ENCODE measurements at regions not wholly inside any gene's neighbourhood (a gene's known extent, or its start where the extent isn't known, plus 50 kb on each side); places are given as distances from the start of the nearest gene placed in this dataset.
A peak's percentile ranks its signal among the peaks of the same experiment; 100 is the strongest.
"Not testable (repeated sequence)": the region's sequence is repeated elsewhere in the genome, so short reads cannot be mapped to it uniquely, and the experiment has no call there.

GRCh38 chr3:26061947-26062346, 272.1 kb downstream of the OXSM start:
- no peak for DNase-seq (ENCODE audit: low read depth)

GRCh38 chr3:26064297-26064696, 274.4 kb downstream of the OXSM start:
- DNase-seq (ENCODE audit: low read depth), result no peak

DNA sequence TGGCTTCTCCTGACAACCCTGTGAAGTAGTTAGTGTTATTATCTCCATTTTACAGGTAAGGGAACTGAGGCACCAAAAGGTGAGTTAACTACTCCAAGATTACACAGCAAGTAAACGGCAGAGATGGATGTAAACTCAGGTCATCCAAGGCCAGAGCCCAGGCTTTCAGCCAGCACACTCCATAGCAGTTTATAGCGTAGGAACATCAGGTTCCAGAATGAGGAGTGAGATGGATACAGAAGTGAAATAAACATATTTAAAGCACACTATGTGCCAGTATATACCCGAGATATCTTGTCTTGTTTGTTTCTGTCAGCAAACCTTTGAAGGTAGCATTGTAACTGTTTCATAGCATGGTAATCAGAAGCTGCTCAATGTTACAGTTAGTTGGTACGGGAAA, 279.0 kb downstream of the OXSM start:
- DNase-seq (ENCODE audit: low read depth), result no peak

- no peak for DNase-seq (ENCODE audit: low read depth)
Measured at GRCh38 chr3:26070854-26071253, 281.0 kb downstream of the OXSM start.

DNA sequence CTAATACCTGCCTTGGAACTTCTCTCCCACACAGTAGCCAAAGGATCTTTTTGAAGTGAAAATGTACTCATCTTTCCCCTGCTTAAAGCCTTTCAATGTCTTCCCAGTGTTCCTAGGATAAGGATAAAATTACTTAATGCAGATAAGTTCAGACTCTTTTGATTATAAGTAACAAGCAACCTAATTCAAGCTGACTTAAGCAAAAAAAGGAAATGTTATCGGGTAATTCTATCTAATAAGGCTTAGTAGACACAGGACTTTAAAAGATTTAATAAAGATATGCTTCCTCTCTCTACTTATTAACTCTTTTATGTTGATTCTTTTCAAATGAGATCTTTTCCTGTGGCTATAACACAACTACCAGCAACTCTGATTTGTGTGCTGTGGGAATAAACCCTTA, 284.2 kb downstream of the OXSM start:
- no peak for DNase-seq (ENCODE audit: low read depth)

- DNase-seq (ENCODE audit: low read depth), result no peak
Measured at GRCh38 chr3:26078539-26078938, 288.6 kb downstream of the OXSM start.

DNA sequence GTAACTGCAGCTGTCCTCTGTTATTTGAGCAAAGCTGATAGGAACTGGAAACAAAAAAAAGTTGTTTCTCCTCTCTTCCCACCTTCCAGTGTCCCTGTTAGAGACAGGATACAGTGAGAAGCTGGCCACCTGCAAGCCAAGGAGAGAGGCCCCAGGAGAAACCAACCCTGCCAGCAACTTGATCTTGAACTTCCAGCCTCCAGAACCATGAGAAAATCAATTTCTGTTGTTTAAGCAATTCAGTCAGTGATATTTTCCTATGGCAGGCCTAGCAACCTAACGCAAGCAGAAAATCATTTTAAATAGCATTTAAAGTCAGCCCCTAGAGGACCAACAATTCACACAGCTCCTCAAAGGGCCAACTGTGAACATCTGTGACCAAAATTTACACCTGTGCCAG, 291.3 kb downstream of the OXSM start:
- no peak for DNase-seq (ENCODE audit: low read depth)

GRCh38 chr3:26081806-26082205, 291.9 kb downstream of the OXSM start:
- no peak for DNase-seq (ENCODE audit: low read depth)

DNA sequence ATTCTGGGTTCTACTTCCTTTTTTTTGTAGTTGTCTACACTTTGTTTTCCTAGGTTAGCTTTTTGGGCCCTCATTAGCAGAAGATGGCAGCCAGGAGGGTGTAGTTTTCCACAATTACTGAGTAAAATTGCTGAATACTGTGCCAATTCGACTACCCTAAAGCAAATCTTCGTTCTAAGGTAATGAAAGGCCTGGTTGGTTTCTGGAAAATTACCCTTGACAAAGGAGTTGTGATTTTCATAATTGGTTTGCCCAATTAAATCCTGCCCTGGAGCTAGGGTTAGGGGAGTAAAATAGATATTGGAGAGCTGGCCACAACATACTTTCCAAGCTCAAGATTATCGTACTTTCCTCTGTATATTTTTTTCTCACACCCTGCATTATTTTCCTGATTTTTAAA, 293.0 kb downstream of the OXSM start:
- DNase-seq (ENCODE audit: low read depth), result no peak

- DNase-seq (ENCODE audit: low read depth), result no peak
Measured at GRCh38 chr3:26084629-26085028, 294.7 kb downstream of the OXSM start.

- no peak for DNase-seq (ENCODE audit: low read depth)
Measured at GRCh38 chr3:26087751-26088150, 297.9 kb downstream of the OXSM start.

- DNase-seq (ENCODE audit: low read depth), result no peak
Measured at GRCh38 chr3:26089249-26089648, 299.4 kb downstream of the OXSM start.

DNA sequence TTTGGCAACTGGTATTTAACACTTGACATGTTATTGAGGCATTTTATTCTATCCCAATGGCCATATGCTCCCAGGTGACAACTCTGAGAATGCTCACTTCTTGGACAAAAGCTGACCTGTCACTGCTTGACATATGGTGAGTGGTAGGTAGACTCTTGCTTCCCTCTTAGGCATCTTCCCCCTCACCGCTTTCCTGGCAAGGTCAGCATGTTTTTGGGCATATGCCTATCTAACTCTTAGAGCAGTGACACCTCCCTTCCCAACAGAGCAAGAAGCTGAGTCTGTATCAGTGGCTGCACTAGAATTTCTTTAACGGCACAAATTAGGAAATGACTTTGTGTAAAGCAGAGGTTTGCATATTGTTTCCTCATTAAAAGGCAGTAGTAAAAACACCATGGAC, 300.7 kb downstream of the OXSM start:
- no peak for DNase-seq (ENCODE audit: low read depth)

GRCh38 chr3:26091096-26091495, 301.2 kb downstream of the OXSM start:
- no peak for DNase-seq (ENCODE audit: low read depth)

GRCh38 chr3:26091626-26092025, 301.7 kb downstream of the OXSM start:
- no peak for DNase-seq (ENCODE audit: low read depth)

DNA sequence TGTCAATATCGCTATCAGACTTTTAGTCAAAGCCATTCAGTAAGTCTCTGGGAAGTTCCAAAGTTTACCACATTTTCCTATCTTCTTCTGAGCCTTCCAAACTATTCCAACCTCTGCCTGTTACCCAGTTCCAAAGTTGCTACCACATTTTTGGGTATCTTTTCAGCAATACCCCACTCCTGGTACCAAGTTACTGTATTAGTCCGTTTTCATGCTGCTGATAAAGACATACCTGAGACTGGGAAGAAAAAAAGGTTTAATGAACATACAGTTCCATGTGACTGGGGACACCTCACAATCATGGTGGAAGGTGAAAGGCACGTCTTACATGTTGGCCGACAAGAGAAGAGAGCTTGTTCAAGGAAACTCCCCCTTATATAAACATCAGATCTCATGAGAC, 307.2 kb downstream of the OXSM start:
- not testable (repeated sequence) for DNase-seq (ENCODE audit: low read depth)

- DNase-seq (ENCODE audit: low read depth), result peak; percentile 47
Measured at GRCh38 chr3:26099692-26100091, 309.8 kb downstream of the OXSM start.

- no peak for DNase-seq (ENCODE audit: low read depth)
Measured at GRCh38 chr3:26100176-26100575, 310.3 kb downstream of the OXSM start.

- no peak for DNase-seq (ENCODE audit: low read depth)
Measured at GRCh38 chr3:26102376-26102775, 312.5 kb downstream of the OXSM start.

GRCh38 chr3:26104851-26105251, 315.0 kb downstream of the OXSM start:
- no peak for DNase-seq (ENCODE audit: low read depth)

DNA sequence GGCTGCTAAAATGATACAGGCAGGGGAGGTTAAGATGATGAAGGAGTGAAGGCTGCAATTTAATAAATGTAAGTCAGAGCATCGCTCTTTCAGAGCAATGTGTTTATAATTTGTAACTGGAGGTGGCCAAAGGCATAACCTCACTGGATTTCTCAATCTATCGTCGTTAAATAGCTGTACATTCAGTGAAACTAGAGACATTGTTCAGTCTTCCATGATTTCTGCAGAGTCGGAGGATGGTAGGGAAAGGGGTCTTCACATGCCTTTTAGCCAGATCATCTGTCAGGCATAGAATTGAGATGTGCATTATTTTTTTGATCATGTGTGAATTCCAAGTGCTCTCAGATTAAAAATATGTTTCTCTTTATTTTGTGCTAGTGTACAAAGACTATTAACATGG, 315.4 kb downstream of the OXSM start:
- DNase-seq (ENCODE audit: low read depth), result no peak

- DNase-seq (ENCODE audit: low read depth), result no peak
Measured at GRCh38 chr3:26106228-26106627, 316.3 kb downstream of the OXSM start.

GRCh38 chr3:26108846-26109489, 319.1 kb downstream of the OXSM start:
- DNase-seq (ENCODE audit: low read depth), result no peak

DNA sequence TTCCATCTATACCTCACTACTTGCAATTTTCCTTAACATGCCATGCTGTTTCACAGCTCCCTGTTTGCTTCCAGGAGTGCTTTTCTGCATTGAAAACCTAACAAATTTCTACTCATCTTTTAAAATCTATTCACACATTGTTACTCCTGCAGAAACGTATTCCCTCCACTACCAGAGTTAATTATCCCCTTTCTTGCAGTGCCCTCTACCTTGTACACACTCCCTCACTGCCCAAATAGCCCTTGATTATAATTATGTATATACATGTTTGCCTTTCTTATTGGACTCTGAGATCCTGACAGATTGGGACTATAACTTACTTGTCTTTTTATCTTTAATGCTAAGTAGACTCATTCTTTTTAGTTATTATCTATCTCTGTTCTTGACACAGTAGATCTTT, 325.0 kb downstream of the OXSM start:
- DNase-seq (ENCODE audit: low read depth), result no peak
